Hippocampal formation (tissue), 2 donors: ENCODE measurements at regions not wholly inside any gene's neighbourhood (a gene's known extent, or its start where the extent isn't known, plus 50 kb on each side); places are given as distances from the start of the nearest gene placed in this dataset.
A peak's percentile ranks its signal among the peaks of the same experiment; 100 is the strongest.

Experiments
- DNase-seq, 2 donors: peaks; one replicate each; lab custom pipeline; 2025; lab: John Stamatoyannopoulos, UW

DNA sequence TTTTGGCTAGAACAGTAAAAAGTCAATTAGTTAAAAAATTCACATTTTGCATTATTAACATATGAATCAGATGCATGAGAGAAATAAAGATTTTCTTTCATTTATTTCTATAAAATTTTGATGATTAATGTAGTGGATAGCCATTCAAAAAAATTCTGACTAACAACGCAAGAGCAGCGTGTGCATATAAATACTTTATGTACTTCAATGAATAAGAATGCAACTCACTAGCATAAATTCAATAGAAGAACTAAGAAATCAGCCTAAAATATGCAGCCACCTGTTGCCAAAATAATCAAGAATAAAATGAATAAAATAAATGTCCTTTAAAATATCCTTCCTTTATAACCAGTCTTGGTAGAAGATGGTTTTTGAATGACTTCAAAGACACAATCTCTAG, 471.9 kb downstream of the PDGFC start:
- no peak for DNase-seq

DNA sequence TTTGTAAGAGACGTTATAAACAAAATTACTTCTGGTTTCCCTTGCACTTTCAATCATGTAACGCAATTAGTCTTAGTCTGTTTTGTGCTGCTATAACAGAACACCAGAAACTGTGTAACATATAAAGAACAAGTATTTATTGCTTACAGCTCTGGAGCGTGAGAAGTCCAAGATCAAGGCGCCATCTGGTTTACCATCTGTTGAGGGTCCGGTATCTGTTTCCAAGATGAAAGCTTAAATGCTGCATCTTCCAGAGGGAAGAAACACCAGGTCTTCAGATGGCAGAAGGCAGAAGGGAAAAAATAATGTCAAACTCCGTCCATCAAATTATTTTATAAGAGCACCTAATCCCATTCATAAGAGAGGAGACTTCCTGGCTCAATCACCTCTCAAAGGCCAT, 474.1 kb downstream of the PDGFC start:
- DNase-seq: no peak

DNA sequence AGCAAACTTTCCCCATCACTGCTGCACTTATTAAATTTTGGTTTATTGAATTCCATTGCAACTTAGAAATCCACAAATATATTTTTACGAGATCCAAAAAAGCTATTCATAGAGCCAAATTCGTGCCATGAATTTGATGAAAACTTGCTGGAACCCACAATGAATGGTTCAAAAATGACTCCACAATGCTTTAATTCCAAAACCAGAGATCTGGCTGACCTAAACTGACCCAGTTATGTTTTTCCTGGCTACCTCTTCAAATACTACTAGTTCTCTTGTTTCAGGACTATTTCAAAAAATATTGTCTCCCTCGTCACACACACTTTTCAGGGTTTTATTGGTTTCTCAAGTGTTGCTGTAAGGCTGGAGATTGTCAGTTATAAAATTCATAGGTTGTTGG, 474.8 kb downstream of the PDGFC start:
- DNase-seq: no peak

DNA sequence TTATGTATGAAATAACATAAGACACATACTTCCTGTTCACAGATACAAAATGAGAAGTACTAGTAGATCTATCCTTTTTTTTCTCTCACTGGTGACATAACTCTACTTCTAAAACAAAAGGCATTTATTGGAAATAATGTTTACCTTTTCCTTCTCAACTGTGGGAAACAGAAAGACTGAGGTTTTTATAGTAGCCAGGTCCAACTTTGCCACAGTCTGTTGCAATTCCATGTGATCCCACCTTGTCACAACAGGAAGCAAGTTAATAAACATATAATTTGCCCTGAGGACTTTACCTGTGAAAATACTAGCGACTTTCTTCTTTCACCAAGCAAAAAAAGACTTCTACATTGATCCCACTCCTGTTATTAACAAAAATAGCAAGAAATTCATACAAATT, 475.8 kb downstream of the PDGFC start:
- DNase-seq: no peak

DNA sequence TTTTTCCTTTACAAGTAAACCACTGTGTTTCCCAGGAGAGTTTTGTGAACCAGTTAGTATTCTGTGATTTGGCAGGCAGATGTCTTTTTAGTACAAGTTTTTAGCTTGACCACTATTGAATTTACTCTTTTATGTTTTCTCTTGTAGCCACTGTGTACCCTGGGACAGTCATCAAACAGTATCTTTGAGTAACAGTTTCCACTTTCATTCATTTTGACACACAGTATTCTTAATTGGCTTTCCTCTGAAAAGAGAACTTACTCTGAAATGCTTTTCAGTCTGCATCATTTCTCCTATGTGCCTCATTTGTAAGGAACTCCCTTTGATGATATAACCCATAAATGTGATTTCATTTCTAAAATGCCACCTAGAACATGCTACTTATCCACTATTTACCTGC, 476.5 kb downstream of the PDGFC start:
- no peak for DNase-seq

DNA sequence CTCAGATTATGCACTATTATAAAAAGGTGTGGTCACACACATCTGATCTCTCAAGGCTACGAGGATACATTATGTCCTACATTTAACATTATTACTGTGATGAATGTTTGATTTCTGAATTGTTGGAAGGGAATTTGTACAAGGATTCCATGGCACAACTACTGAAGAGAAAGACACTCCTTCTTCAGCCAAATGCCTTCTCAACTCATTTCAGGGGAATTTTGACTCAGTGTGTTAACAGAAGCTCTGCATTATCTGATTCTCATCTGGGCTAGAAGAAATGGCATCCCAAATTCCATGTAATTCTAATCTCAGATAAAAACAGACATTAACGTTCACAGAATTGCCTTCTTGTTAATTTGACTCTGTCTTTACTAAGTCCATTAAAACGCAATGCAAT, 477.7 kb downstream of the PDGFC start:
- DNase-seq: no peak

DNA sequence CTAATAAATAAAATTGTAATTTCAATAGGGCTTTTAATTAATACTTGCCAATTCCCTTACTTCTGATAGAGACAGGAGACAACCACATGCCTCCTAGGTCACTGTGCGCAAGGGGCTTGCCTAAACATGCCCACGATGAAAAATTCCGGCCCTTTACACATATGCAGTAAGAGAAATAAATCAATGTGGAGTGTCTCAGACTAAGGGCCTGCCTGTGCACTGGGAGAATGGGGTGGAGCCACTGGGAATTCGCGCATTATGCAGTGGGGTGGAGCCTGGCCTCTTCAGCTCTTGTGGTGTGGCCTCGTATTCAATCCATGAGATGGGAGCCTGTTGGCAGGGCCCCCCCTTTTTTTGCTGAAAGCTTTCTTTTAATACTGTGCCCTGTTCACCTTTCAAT, 484.5 kb downstream of the PDGFC start:
- no peak for DNase-seq

DNA sequence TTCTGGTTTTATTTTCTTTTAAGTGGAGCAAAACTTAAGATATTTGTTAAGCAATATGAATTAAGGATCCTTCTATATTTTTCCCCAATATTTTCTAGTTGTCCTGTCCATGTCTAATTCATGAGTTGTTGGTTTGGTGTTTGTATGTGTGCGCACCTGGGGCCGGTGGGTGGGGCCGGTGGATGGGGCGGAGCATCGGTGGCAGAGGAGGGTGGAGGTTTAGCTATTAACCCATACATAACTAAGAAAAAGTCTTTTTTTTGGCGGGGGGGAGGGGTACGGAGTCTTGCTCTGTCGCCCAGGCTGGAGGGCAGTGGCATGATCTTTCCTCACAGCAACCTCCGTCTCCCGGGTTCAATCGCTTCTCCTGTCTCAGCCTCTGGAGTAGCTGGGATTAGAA, 489.8 kb downstream of the PDGFC start:
- DNase-seq: no peak

DNA sequence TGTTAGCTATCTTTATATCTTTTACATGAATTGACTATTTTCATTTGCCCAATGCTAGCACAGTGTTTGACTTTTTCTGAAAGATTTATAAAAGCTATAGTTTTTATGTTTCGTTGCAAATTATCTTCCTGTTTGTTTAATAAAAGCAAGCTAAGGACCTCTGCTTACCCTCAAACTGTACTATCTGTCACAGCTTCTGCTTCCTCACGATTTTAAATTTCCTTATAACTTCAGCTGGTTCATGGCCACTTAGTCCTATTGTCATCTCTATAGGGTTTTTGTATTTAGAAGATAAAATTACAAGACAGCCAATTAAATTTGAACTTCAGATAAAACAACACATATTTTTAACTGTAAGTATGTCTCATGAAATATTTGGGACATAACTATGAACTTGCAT, 494.0 kb downstream of the PDGFC start:
- DNase-seq: no peak

DNA sequence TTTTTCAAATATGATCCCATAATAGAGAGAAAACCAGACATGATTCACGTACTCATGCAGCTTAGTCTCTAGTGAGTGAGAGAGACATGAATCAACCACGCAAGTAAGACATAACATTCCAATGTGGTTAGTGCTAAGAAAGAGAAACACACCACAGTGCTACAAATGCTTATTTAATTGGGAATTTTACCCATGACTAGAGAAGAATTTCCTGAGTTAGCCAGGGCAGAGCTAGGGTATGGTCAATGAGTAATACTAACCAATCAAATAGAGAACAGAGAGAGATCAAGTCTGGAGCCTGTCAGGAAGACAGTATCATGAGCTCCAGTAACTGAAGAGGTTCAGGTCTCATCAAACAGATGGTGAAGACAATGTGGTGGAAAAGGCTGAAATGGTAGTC, 495.2 kb downstream of the PDGFC start:
- no peak for DNase-seq

DNA sequence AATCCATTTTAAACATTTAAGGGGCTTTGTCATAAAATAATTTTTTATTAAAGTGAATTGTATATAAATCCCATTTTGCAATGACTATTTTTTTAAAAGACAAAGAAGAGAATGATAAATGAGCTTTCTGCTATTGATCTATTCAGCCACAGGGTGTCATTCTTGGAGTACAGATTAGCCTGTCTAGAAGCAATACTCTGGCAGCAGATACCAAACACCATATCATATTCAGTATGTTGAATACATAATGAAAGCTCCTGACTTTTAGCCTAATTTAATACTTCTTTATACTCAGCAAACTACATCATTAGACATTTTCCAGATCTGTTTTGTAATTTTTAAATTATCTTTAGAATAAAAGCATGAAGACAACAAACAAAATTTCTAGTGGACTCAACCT, 496.3 kb downstream of the PDGFC start:
- peak in 1 of 2 donors; percentile 40 for DNase-seq

DNA sequence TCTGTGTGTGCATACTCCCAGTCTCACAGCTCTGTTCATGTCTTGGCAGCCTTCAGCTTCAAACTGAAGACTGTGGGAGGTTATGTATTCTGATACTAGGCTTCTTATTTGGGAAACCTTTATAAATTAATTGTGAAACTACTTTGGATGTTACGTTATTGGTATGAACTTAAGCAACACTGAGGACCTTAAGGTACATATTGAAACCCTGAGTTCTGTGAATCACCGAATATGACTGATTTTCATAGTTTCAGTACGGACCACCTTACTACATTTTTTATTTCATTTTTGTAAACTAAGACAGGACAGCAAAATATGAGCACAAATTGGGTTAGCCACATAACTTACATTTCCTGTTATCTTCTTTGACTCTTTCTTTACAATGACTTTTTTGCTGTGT, 498.4 kb downstream of the PDGFC start:
- no peak for DNase-seq

DNA sequence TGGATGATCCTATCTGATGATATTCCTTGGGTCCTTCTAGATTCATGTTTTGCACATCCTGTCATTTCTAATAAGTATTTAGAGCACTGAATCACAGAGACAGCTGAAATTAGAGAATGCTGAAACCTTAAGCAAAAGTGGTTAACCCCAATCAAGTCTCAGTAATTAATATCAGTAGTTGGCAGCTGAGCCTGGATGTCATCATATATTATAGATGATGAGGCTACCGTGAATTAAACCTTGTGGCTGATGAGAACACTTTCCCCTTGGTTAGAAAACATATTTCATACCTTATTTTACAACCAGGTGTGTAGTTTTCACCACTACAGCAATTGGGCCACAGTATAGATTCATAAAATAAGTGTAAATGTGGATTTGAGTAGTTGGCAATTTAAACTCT, 499.0 kb downstream of the PDGFC start:
- no peak for DNase-seq

DNA sequence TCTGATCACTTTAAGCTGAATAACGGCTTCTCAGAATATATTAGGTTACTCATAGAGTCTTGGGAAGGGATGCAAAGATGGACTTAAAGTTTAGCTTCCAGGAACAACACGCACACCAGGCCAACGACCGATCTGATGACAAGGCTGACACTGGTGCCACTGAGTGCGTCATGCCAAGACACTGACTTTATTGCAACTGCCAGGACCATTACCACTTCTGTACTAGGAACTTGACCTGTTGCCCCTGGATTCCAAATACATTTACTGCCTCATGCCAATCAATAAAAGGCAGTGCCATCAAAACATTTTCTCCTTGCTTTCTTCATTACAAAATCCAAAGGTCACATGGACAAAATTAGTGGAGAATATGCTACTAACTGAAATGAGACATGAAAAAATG, 505.9 kb upstream of the CTSO start:
- no peak for DNase-seq

DNA sequence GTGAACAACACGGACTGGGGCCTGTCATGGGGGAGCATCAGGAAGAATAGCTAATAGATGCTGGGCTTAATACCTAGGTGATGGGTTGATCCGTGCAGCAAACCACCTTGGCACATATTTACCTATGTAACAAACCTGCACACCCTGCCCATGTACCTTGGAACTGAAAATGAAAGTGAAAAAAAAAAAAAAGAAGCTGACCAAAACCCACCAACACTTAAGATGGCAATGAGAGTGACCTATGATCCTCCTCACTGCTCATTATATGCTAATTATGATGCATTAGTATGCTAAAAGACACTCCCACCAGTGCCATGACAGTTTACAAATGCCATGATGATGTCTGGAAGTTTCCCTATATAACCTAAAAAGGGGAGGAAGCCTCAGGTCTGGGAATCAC, 503.2 kb upstream of the CTSO start:
- no peak for DNase-seq

DNA sequence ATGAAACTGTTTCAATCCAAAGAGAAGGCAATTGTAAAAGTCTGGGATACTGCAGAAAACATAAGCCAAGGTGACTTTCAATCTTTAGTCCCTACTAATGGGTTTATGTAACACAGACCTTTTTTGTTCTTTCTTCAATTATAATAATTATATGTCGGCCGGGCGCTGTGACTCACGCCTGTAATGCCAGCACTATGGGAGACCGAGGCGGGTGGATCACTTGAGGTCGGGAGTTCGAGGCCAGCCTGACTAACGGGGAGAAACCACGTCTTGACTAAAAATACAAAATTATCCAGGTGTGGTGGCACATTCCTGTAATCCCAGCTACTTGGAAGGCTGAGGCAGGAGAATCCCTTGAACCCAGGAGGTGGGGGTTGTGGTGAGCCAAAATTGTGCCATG, 489.8 kb upstream of the CTSO start:
- no peak for DNase-seq

DNA sequence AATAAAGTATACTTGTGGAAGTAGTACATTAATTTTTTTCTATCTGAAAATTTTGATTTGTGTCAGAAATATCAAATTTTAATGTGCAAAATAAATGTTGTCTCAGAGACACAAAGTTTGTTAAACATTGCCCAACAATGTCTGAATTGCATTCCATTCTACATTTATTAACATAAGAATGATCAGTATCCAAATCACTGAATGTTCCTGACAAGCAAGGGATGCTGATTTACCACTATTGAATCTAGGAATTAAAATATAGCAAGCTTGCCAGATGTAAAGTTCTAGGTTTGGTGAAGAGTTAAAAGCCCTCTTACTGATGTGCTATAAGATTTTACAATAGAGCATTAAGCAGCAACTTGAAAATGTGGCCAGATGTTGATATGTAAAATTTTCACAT, 489.2 kb upstream of the CTSO start:
- no peak for DNase-seq

DNA sequence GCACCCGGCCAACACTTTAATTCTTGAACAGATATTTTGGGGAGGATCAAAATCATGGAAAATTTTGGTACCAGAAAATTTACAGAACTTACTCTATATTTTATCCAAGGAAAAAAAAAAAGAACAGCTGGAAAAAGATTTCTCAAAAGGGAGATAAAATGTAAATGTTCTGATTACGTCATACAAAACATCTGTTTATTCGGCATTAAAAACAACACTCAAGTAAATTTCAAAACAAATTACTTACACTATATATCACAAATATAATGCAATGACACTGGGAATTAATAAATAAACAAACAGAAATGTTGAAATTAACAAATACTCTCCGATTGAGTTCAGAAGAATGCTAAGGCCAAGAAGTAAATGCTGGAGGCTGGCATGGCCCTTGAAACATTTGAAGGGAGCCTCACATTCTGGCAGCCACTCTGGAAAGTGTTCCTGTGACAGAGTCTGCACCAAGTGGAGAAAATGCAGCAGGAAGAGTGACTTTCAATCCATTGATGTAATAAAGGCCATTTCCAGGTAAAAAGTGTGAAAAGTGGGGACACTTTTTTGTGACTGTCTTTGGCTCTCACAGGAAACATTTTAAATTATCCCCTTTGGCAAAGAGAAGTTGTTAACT, 486.0 kb upstream of the CTSO start:
- peak in 1 of 2 donors; percentile 2 for DNase-seq

DNA sequence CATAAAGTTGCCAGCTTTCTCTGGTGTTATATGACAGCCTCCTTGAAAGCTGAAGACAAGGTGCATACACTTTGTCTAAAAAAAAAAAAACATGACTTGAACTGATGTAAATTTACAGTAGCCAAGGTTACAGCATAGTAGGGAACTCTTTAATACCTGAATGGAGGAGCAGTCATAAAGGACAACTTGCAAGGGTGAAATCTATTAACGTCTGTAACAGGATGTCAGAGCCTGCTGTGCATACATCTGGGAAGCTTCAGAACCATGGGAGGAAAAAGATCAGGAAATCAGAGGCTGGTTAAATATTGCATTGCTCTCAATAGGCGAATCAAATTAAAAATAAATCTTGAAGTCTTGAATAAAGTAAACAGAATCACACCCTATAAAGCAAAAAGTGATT, 484.0 kb upstream of the CTSO start:
- DNase-seq: no peak

DNA sequence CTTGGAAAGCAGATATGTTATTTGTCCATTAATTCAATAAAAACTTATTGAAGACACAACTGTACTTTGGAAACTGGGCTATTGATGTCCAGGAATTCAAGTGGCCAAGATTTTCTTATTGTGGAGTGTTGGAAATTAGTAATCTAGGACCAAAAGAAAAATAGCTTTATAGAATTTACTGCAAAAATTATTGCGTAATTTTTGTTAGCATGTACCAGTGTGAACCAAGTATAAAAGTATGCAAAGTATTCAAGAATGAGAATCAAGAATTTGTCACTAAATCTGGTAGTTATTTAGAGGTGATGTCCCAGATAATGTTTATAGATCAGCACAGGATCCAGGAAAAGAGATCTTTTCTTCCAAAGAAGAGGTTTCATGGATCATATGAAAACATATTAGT, 468.9 kb upstream of the CTSO start:
- no peak for DNase-seq

DNA sequence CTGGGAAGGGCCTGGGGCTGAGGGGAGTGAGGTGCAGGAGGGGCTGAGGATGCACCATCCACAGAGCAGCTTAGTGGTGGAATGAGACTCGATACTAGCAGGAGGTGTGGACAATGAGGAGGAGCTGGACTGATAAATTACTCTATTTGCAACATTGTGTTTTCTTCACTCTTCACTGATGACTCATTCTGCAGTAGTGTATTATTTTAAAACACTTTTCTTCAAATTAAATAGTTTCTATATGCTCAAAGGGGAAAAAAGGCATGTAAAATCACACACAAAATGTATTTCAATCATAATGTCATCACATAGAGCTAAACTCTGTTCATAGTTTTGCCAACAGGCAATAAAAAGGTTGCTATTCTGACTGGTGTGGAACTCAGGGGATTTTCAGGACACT, 467.0 kb upstream of the CTSO start:
- DNase-seq: no peak

DNA sequence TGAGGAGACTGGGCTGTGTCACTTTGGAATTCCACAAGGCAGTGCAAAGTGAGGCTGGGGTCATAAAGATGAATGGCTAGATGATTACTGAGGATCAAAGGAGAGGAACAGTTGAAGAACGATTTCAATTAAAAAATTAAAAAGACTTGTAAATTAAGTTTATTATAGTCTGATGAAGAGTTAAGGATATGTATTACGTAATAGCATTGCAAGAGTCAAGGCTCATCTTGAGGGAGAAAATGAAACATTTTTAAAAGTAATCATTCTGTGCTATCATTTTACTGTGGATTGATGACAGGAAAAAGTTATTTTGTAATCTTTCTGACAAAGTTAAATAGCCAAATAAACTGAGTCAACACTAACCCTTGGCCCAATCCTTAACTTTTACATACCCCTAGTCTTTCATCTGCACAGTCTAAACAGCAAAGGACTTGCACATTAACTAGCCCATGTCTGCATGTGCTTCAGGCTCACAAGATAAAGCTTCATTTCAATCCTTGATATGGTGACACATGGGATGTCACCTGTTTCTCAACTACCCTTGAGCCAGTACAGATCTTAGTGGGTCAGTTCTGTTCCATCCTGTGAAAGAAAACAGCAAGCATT, 465.5 kb upstream of the CTSO start:
- DNase-seq: no peak

DNA sequence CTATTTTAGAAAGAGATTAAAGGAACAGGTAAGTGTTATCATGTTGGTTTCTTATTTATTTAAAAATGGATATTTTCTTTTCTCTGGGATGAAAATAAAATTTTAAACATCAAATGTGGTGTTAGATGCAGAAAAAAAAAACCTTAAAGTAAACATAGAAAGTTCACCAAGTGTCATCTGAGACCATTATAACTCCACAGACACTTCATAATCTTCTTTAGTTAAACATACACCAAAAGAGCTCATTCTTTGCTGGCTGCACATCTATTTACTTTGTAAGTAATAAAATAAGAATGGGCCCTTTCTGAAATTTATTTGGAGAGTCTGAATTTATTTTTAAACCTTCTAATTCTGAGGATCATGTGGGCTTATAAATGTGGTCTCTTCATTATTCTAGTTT, 460.7 kb upstream of the CTSO start:
- DNase-seq: no peak
